ENCODE measurements at regions not wholly inside any gene's neighbourhood (a gene's known extent, or its start where the extent isn't known, plus 50 kb on each side); places are given as distances from the start of the nearest gene placed in this dataset.

- H3K4me3 Mint-ChIP-seq = no peak overlapping the region
- no peak overlapping the region for H3K23ac ChIP-seq (ENCODE audit: insufficient read length, low read depth, low read length)
- H3K9me3 ChIP-seq (ENCODE audit: control insufficient read depth, low read depth, low read length) = no peaks in the 10 kb centered on the region
Measured at GRCh38 chr7:11923376-11923930, 91.5 kb upstream of the THSD7A start.

More at GRCh38 chr7:11923376-11923930, 91.5 kb upstream of the THSD7A start:
- no CpG with 5 or more reads among the region's 1 CpG for WGBS (ENCODE audit: extremely low coverage, insufficient read length, low lambda C conversion rate)
- H4K91ac ChIP-seq (ENCODE audit: insufficient read length, low read depth, low read length) = no peak overlapping the region
- H3K79me2 ChIP-seq (ENCODE audit: insufficient read depth, low read length) = no peaks in the 10 kb centered on the region
- H3K4me2 ChIP-seq (ENCODE audit: insufficient read depth, insufficient read length, low read length) = no peak overlapping the region
- peaks cover 0 to 4% (median 0%) of the 10 kb centered on the region in 3 experiments; a peak in 1 of 7 replicates for H3K36me3 Mint-ChIP-seq (ENCODE audit: insufficient read depth in 1 of 3, low read depth in 3 of 3)
- no peak overlapping the region for H2BK15ac ChIP-seq (ENCODE audit: low read depth, low read length)
- no peak overlapping the region for H2BK12ac ChIP-seq (ENCODE audit: insufficient read length, low read depth, low read length)
- no peak for DNase-seq
- no peak overlapping the region for H3K14ac ChIP-seq (ENCODE audit: insufficient read depth, low read length)
- no peaks in the 10 kb centered on the region for H3K9me3 Mint-ChIP-seq
- H2BK120ac ChIP-seq (ENCODE audit: low read depth, low read length, poor library complexity, severe bottlenecking) = no peak overlapping the region
- no peaks in the 10 kb centered on the region for H3K4me1 Mint-ChIP-seq
- H2BK20ac ChIP-seq (ENCODE audit: low read depth, low read length, poor library complexity, severe bottlenecking) = no peak overlapping the region
- no peak overlapping the region for H2AK5ac ChIP-seq (ENCODE audit: insufficient read length, low read length)
- H3K79me1 ChIP-seq (ENCODE audit: insufficient read depth, low read depth, low read length, poor library complexity, severe bottlenecking) = no peaks in the 10 kb centered on the region
- no peak overlapping the region for H2AFZ ChIP-seq (ENCODE audit: low read length)
- no peaks in the 10 kb centered on the region for H3K27me3 ChIP-seq (ENCODE audit: insufficient read depth, low read length)
- no peak overlapping the region for H3K18ac ChIP-seq (ENCODE audit: insufficient read length, low read depth, low read length)
- H3K9ac ChIP-seq (ENCODE audit: extremely low read depth, insufficient read length, low read length) = no peak overlapping the region
- no peak overlapping the region for H4K8ac ChIP-seq (replicated peaks; ENCODE audit: insufficient read length, low read depth, low read length)
- no peak overlapping the region for H4K5ac ChIP-seq (ENCODE audit: insufficient read length, low read depth, low read length)
- no peaks in the 10 kb centered on the region for H3K27me3 Mint-ChIP-seq (ENCODE audit: low read depth)
- H3K4me1 ChIP-seq (ENCODE audit: insufficient read depth, low read length) = no peaks in the 10 kb centered on the region
- no peak overlapping the region for H3K27ac Mint-ChIP-seq
- no peak overlapping the region for H3T11ph ChIP-seq (ENCODE audit: low read length)
- H3K56ac ChIP-seq (ENCODE audit: insufficient read length, low read depth, low read length) = no peak overlapping the region
- H3K4ac ChIP-seq (ENCODE audit: low read depth, low read length) = no peak overlapping the region
- H4K20me1 ChIP-seq (ENCODE audit: control insufficient read depth, insufficient read depth, insufficient read length) = no peaks in the 10 kb centered on the region
- H3K23me2 ChIP-seq (ENCODE audit: insufficient read length, low read depth, low read length, poor library complexity, severe bottlenecking) = no peaks in the 10 kb centered on the region
- no peak for TF ChIP-seq CTCF (conservative IDR thresholded peaks at IDR 0.05)
- H3K27ac ChIP-seq (ENCODE audit: insufficient read length, low read depth, low read length) = no peak overlapping the region
- no peak overlapping the region for H2BK5ac ChIP-seq (ENCODE audit: insufficient read length, low read length)

Measured in H9 (cell line).